HG03457 (cell line): ENCODE measurements at regions not wholly inside any gene's neighbourhood (a gene's known extent, or its start where the extent isn't known, plus 50 kb on each side); places are given as distances from the start of the nearest gene placed in this dataset.

Experiments
- ATAC-seq: cut with Tn5 transposase; IDR thresholded peaks from one replicate; pipeline ENCODE4 v1.9.1; 2021; ENCODE audit warnings: moderate number of reproducible peaks; ENCODE audit not compliant: unreplicated experiment

DNA sequence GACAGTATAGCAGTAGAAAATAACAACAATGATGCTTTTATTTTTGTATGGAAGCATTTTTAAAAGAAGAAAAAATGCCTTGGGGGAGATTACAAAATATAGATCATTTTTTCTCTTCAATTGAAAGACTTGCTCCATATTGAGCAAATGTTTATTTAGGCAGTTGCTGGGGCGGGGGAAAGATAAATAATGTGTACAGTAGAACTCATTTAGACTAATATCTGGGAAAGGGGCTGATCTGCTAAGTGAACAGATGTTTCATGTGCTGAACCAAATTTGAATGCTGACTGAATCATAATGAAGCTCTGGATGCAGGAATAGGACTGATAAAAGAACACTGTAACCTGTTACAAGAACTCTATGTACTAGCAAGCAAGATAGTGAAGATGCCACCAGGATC lies 457.1 kb upstream of the TENM4 start:
- no peak for ATAC-seq

DNA sequence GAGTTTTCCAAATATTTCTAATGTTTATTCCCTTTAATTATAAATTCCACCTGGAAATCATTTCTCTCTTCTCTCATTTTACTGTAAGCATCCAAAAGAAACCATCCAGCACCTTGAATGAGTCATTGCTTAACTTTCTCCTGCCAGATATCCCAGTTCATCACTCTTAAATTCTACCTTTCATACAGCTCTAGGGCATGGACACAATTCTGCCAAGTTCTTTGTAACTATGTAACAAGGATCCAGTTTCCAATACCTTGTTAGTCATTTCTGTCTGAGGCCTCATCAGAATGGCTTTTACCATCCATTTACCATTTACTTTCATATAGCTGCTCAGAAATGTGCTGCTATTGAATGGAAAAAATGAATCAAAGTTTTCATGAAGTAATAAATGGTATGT lies 455.4 kb upstream of the TENM4 start:
- ATAC-seq = no peak

DNA sequence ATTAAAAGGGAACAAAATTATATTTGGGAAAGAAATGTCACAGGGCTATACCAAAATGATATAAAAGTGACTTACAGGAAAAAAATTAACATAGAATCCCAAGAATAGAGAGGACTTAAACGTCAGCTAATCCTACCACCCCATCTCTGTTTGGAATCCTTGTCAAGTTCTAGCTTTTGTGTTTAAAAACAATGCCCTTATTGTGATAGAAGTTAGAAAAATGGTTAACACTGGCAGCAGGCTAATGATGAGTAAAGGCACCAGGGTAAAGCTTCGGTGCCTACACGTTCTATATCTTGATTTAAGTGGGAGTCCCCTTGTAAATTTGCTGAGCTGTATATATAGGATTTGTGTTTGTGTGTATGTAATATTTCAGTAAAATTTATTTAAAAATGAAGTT lies 453.3 kb upstream of the TENM4 start:
- ATAC-seq = no peak

DNA sequence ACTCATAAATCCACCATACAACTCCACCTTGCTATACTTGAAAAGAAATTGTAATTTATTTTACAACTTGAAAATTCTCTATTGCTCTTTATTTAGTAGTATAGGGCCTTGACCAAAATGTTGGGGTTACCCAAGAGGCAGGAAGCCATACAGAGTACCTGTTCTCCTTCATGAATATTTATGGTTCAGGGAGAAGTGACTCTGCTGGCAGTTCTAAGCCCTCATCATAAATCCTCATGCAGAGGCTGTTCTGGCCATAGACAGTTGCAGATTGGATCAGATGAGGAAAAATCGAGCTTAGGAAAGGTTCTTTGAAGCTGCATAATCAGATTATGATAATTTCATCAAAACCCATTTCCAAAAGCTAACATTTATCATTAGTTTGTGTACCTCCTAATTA lies 449.4 kb upstream of the TENM4 start:
- ATAC-seq = no peak

DNA sequence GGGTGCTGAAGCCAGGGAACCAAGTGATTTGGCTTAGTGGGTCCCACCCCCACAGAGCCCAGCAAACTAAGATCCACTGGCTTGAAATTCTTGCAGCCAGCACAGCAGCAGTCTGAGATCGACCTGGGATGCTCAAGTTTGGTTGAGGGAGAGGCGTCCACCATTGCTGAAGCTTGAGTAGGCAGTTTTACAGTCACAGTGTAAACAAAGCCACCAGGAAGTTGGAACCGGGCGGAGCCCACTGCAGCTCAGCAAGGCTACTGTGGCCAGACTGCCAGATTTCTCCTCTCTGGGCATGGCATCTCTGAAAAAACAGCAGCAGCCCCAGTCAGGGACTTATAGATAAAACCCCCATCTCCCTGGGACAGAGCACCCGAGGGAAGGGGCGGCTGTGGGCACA lies 424.1 kb upstream of the TENM4 start:
- no peak for ATAC-seq

DNA sequence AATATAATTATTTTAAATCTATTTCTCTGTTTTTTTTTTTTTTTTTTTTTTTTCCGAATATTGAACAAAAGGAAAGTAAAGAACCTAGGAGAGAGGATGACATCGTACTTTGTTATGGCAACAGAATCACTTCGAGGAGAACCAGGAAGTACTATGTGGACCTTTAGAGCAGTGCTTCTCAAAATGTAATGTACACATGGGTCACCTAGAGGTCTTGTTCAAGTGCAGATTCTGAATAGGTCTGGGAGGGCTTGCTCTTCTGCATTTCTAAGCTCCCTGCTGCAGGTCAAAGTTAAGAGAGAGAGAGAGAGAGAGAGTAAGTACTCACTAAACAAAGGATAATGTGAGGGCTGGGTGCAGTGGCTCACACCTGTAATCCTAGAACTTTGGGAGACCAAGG lies 419.5 kb upstream of the TENM4 start:
- ATAC-seq = no peak

DNA sequence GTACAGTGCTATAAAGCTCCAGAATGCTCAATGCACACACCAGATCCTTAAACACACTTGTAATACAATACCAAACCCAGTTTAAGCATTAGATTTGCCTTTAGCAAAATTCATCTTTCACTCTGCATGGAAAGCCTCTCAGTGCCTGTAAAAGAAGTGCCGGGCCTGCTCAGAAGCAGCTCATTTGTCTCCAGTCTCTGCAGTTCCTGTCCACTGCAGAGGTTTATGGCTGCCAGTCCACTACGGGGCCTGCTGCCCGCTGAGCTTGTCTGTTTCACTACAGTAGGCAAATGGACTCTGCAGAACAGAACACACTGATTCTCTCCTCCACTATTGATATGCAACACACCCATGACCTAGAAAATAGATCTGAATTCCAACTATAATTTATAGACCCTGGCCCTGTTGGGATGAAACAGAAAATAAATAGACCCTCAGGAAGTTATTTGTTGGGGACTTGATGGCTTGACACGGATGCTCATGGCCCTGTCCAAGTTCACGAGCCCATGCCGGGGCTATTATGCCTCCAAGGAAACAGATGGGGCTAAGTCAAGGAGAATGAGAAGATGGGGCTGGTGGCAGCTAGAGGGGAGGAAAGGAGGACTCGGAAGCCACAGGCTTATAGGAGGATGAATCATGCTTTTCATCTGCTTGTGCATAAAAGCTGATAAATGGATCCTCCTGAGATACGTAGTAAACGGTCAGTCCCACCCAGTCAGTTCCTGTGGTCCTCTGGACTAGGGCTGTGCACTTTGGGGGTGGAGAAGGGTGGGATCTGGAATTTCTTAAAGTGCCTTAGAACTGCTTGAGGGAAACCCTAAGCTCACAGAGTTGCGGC lies 416.8 kb upstream of the TENM4 start:
- ATAC-seq = no peak

DNA sequence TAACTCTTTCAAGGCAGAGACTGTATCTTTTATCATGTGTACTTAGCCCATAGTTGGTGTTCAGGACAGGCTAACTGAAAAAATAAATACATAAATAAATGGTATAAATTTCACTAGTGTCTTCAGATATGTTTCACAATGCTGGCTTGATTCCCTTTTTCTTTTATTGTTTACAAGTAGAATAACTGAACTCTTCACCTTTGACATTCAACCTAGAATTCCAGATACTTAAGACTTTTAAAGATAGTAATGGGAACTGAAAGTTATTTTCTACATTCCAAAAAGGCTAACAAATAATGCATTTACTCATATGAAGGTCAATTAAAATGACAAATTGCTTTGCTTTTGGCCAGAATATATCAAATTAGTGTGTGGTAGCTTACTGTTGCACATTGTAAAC lies 411.3 kb upstream of the TENM4 start:
- ATAC-seq = no peak

DNA sequence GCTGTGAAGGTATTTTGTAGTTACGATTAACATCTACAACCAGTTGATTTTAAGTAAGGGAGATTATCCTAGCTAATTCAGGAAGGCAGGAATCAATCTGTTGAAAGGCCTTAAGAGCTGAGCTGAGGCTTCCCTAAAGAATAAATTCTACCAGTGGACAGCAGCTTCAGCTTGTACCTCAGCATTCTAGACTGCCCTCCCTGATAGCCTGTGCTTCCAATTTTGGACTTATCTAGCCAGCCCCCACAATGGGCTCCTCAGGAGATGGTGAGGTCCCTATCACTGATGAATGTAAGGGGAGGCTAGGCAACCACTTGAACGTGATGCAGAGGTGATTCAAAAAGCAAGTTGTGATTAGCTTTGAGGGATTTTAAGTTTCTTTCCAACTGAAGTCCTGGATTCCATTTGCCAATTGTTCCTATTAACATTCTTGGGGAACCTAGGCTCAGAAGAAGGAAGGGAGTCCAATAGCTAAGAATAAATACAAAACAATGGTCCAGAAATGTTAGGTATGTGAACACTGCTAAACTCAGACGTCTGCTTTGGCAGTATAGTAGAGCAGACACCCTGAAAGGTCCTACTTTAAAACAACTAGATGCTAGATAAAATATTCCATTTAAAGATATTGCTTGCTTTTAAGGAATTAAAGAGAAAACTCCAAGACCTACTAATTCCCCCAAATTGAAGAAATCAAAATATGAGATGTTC lies 404.3 kb upstream of the TENM4 start:
- no peak for ATAC-seq

DNA sequence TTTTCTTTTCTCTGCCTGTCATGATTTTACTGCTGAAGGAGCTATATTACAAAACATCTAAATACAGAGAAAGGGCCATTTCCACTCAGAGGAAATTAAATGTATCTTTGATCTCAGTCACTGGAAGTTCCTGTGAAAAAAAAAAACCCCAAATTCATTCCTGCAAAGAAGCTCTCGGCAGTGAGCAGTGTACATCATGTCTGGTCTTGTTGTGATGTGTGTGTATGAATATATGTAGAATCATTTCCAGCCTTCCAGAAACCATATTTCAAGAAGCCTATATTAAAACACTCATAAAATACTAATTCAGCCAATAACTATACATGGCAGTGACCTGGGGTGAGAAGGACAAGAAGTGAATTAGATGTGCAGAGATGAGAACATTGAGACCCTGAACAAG lies 393.2 kb upstream of the TENM4 start:
- no peak for ATAC-seq

DNA sequence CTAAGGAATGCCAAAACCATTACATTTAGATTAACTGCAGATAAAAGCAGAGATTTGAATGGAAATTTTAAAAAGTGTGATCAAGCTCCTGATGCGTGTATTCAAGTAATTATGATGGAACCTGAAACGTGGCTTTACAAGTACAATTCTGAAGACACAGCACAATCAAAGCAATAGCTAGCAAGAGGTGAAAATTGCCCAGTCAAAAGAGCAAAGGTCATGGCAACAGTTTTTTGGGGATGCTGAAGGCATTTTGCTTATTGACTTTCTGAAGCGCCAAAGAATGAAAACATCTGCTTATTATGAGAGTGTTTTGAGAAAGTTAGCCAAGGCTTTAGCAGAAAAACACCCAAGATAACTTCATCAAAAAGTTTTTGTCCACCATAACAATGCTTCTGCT lies 389.6 kb upstream of the TENM4 start:
- no peak for ATAC-seq

DNA sequence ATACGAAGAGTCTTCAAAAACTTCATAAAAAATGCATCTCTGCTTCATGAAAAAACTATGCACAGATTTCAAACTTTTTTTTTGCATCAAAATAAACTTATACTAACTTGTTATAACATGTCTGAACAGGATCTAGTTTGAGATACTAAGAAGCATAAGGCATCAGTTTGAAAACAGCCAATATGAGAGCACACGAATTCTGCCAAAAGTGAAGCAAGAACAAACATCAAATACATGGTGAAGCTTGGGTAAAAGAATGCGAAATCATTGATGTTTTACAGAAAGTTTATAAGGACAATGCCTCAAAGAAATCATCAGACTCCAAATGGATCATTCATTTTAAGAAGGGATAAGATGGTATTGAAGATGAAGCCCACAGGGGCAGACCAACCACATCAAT lies 389.1 kb upstream of the TENM4 start:
- no peak for ATAC-seq

DNA sequence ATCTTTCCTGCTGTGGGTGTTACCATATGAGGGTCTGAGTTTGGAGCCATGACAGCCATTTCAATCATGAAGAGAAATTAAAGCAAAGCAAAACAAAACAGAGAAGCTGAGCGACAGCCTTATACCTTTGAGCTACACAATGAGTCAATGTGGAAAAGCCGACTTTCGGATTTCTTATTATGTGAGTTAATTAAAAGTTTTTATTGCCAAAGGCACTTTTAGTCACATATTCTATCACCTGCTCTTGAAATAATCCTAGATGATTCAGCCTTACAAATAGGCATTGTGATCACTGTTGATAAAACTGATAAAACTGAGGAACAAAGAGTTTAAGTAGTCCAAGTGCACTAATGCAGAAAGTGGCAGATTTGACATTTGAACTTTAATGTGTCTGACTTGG lies 381.9 kb upstream of the TENM4 start:
- ATAC-seq = no peak

DNA sequence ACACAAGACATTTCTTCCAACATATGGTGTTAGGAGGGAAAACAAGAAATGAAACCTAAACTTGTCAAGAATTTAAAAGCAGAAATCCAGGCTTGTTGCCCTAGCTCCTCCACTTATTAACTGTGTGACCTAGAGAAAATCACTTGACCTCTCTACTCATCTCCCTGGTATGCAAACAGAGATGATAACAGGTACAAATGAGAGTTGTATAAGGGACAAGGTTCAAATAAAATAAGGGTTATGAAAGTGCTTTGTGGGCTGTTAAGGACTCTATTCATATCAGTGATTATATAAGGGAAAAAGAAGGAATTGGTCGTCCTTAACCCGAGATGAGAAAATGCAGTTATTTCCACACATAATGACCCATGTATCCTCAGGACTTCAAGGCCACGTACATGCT lies 372.7 kb upstream of the TENM4 start:
- ATAC-seq = no peak

DNA sequence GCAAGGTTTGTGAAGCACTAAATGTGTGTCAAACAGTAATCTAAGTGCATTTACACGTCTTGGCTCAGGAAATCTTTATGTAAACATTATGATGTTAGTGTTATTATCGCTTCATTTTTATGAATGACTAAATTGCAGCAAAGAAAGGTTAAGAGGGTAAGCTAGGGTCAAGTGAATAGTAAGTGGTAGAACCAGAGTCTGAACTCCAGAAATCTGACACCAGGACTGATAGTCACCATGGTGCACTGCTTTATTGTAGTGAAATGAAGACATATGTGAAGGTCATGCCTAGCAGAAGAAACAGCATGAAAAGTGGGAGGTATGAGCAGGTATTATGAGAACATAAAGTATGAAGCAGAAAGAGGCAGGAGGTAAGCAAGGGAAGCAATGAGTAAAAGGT lies 368.7 kb upstream of the TENM4 start:
- ATAC-seq = no peak

DNA sequence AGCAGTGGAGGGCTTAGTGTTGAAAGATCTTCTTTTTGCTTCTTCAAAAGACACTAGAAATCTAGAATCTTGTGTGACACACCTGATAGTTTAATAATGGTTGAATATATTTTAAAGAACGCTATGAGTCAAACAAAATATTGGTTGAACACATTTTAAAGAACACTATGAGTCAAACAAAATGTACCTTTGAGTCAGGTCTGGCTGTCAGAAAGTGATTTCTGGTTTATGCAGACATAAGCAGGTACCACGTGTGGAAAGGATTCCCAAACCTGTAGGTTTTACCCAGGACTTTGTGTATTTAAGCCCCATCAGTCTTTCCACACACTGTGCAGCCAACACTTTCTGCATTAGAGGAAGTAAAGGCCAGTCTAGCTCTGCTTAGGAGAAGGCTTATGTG lies 366.7 kb upstream of the TENM4 start:
- no peak for ATAC-seq

DNA sequence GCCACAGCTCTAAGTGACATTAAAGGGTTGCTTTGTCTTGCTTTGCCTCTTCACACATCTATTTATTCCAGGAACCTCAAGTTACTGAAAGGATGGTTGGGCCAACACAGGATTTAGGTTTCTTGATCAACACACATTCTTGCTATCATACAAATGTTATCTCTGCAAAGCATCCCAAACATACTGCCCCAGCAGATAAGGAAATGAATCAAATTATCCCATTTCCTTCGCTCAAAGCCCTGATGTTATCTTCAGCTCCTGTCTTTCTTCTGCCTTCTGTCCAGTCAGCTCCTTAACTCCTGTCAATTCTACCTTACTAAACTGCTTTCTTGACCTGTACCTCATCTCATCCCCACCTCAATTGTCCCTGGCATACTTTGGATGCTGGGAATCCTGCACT lies 355.9 kb upstream of the TENM4 start:
- ATAC-seq = no peak

DNA sequence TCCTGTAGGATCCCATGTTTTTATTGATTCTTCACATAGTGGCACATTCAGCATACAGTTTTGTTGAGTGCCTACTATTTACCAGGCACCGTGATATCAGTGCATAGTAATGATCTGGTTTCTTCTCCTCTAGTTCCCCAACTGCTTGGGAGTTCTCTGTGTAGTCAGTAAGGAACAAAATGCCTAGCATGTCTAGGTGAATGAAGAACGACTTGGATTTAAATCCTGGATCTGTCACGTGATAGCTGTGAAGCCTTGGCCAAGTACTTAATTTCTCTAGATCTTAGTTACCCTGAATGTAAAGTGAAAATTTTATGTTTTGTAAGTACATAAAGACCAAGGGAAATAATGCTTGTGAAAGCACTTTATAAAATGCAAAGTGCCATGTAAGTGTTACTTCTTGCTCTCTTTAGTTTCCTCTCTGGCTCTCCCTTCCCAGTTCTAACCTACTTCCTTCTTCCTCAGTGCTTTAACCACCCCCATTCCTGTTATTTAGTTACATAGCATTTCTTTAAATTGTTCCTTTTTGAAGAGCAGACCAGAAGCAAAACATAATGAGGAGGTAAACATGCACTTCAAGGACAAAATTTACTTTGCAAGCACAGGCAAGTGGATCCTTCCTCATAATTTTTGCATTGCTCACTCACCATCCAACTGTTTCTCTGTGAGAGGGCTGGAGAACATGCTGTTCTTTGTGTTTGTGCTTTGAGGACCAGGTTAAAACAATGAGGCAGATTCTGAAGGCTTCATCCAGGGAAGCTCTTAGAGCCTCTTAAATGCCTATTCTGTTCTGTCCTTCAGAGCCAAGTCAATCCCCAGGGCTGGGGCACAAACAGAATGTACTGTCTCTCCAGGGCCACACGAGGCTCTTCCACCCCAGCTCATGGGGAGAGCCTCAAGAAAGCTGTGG lies 353.9 kb upstream of the TENM4 start:
- no peak for ATAC-seq

DNA sequence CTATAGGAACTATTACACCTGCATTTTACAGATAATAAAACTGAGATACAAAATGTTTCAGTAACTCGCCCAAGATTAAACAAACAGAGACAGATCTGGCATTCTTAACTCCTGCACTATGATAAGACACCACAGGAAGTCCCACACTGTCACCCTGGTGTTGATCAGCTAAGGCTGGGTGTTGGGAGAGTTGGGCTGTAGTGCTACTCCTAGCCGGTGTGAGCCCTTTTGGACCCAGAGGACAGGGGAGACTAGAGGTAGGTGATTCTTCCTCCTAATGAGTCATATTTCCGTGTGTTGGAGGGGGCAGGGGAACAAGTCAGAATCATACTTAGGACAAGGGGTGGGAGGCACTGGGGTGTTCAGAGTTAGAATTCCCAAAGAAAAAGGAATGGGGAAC lies 353.2 kb upstream of the TENM4 start:
- no peak for ATAC-seq

DNA sequence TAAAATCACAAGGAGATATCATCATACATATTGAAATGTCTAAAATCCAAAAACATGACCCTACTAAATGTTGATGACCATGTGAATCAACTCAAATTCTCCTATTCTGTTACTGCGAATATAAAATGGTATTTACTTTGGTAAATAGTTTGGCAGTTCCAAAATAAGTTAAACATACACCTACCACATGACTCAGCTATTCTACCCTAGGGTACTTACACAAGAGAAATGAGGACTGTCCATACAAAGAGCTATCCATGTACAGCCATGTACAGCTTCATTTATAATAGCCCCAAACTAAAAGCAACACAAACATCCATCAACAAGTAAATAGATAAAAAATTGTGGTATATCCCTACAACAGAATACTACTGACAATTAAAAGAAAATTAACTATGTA lies 346.1 kb upstream of the TENM4 start:
- no peak for ATAC-seq

DNA sequence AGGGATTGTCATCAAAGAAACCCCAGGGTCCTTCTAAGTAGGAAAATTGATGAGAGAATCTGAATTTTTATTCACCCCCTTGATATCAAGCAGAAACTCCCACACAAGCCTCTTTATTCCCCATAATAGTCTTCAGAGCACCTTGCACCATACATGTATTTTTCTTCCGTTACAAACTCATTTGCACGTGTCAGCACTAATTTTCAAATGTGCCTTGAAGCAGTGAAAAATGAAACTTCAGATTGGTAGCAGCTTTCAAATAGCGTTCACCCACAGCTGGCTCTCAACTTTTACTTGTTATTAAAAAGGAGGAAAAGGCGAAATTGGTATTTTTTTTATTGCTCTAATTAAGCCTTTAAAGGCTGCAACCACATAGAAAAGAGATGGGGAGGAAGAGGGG lies 343.0 kb upstream of the TENM4 start:
- no peak for ATAC-seq

DNA sequence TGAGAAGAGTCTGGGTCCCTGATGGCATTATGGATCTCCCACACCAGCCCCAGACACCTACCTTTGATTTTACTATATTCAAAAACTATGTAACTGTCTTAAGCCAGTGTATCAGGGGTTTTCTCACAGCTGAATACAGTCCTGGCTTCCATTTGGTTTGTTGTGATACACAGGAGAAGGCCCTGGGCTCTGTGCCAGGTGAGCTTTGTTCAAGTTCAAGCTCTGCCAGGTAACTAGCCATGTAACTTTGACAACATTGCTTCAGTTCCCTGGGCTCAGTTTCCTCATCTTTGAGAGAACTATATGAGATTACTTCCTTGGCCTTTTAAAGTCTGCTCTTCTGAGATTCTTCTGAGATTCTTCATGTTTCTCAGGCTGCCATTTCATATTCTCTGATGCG lies 327.5 kb upstream of the TENM4 start:
- ATAC-seq = no peak
